SJSA1 (cell line): ENCODE measurements at regions not wholly inside any gene's neighbourhood (a gene's known extent, or its start where the extent isn't known, plus 50 kb on each side); places are given as distances from the start of the nearest gene placed in this dataset.

ENCODE experiments used
- DNase-seq, 2 experiments: peaks; one replicate each; pipeline ENCODE4 v3.0.0-alpha.2; 2015 to 2020; ENCODE audit warnings: low spot score in 2 of 2, low read depth in 1 of 2
- H3K27ac ChIP-seq: fragments of 250-450 bp; sonication (Bioruptor Pico); 2 replicates; pipeline ENCODE4 v1.5.1; 2020; ENCODE audit warnings: mild to moderate bottlenecking, moderate library complexity
- H3K27me3 ChIP-seq: fragments of 250-450 bp; sonication (Bioruptor Pico); replicated peaks from 2 replicates; pipeline ENCODE4 v1.5.1; 2020; ENCODE audit warnings: mild to moderate bottlenecking, moderate library complexity
- H3K36me3 ChIP-seq: fragments of 250-450 bp; sonication (Bioruptor Pico); 2 replicates; pipeline ENCODE4 v1.5.1; 2020; ENCODE audit warnings: mild to moderate bottlenecking
- H3K4me1 ChIP-seq: fragments of 250-450 bp; sonication (Bioruptor Pico); replicated peaks from 2 replicates; pipeline ENCODE4 v1.6.1; 2021; ENCODE audit warnings: mild to moderate bottlenecking
- H3K4me3 ChIP-seq: fragments of 250-450 bp; sonication (Bioruptor Pico); 2 replicates; pipeline ENCODE4 v1.5.1; 2020; ENCODE audit warnings: mild to moderate bottlenecking
- H3K9me3 ChIP-seq: fragments of 250-450 bp; sonication (Bioruptor Pico); replicated peaks from 2 replicates; pipeline ENCODE4 v1.5.1; 2020; ENCODE audit warnings: mild to moderate bottlenecking

DNA sequence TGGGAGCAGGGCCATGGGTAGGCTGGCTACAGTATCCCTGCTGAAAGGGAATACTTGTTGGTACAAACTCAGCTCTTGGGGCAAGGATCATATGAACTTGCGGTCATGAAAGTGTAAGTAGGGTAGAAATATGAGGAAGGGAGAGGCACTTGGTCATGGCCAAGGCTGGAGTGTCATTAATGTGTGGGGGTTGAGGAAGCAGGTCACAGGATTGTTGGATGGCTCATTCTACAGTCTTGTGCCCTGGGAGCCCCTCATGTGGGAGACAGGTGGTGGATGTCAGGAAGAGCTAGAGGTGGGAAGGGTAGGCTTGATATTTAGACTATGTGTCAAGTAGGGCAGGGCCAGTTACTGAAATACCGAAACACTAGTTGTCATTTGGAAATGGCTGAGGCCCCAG is 95.5 kb downstream of the RRM1 start:
- Histone ChIP-seq H3K27me3 (peaks cover 6% of the 10 kb centered on the region; the same call in 1 of the 2 replicates), H3K4me3 (no peak overlapping the region), H3K36me3 (no peaks in the 10 kb centered on the region), H3K27ac (no peak overlapping the region), H3K9me3 (no peaks in the 10 kb centered on the region), H3K4me1 (peaks cover 10% of the 10 kb centered on the region)
- DNase-seq = no peak
